ENCODE measurements at regions not wholly inside any gene's neighbourhood (a gene's known extent, or its start where the extent isn't known, plus 50 kb on each side); places are given as distances from the start of the nearest gene placed in this dataset.

DNA sequence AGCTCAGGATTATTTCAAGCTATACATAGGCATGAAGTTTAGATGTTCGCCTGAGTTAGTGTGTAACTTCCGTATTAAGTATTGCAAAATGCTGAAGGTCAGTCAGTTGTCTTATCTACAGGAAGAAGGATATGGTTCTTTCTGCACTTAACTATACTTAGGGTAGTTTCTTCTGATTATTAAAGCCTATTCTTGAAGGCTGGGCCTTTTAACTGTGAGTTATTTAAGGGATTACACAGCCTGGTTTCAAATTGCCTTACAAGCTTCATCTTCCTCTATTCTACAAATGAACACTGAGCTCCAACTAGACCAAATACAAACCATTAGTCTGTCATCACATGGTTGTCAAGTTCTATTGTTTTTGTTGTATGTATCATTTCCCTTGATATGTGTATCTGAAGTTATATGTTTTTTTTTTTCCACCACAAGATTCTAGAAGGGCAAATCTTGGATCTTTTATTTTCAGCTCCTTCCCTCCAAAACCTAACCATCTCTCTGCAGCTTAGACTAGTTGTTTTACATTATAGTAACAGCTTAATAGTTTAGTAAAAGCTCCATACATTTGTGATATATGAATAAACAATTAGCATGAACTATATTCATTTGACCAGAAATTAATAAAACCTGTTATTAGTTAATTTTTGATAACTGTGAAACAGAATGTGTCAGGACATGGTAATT is 272.9 kb upstream of the KCNMB2 start:
- no peak for DNase-seq (ENCODE audit: low read depth)

DNA sequence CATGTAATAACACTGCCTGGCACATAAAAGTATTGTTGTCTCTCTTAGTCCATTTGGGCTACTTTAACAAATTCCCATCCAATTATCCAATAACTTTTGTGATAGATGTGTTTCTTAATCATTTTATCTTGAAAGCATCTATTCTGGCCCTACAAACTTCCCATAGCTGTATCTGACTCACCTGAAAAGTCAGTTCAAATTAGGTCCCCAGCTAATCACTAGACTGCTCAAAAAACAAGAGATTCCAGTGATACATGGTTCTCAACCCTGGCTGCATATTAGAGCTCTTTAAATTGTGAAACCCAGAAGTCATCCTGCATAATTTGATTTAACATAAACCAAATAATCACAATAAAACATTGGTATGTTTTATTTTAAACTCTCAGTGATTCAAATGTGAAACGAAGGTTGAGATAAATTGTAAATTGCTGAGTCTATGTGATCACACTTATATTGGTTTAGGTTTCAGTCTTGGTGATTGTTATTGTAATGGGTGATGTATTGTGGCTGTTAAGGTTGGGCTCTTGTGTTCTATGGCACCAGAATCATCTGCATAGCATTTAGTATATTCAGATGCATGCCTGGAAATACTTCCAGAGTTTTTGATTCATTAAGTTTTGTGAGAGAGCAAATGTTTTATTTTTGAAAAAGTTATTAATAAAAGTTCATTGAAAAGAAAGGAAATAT is 268.9 kb upstream of the KCNMB2 start:
- DNase-seq (ENCODE audit: low read depth), result no peak

DNA sequence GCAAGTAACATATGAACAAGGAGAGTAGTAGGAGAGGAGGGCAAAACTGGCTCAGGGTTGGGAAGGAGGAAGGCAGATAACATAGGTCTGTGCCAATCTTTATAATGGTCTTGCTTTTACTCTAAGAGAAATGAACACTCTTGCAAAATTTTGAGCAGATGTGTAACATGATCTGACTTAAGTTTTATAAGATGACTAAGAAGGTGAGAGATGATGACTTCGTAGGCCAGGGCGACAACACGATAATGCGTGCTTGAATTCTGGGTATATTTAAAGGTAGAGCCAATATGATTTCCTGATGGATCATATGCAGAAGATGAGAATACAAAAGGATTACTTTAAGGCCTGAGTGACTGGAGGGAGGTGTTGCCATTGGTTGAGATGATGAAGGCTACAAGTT is 265.4 kb upstream of the KCNMB2 start:
- no peak for DNase-seq (ENCODE audit: low read depth)

DNA sequence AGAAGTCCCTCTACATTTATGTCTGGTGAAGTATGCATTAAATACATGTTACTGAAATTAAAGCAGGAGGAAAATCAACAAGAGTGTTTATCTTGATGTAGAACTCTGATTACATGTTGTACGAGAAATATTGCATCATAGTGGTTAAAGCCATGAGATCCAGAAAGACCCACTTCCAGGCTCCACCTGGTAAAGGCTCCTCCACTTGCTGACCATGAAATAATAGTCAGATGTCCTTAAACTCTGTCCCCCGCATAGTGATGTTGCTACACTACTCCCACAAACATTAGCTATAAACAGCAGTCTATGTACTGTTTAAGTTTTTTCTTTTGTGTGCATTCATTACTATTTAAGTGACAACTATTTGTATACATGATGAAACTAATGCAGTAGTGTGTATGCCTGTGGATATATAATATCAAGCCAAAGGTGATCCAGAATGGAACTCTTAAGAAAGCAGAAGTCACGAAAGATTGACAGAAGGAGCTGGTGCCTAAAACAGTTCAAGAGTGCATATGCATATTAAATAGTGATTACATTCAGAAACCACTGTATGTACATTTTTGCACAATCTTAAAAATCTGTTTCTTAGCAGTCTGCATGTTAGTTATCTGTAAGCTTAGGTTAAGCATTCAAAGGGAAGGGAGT is 264.4 kb upstream of the KCNMB2 start:
- no peak for DNase-seq (ENCODE audit: low read depth)

DNA sequence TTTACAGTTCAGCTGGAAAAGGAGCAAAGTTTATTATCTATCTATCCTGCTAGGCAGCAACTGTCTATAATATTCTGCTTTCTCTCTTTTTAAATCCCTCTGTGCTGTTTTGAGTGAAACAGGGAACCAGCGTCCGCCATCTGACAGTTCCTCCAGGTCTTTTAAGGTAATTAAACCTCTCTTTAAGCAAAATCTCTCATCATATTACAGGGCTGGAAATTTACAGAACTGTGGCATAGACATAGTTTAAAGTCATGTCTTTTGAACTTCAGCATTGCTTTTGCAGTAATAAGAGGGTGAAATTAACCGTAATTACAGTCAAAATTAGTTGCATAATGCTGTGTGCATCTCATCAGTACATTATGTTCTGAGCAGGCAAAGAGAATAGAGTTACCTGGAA is 263.4 kb upstream of the KCNMB2 start:
- DNase-seq (ENCODE audit: low read depth), result no peak

DNA sequence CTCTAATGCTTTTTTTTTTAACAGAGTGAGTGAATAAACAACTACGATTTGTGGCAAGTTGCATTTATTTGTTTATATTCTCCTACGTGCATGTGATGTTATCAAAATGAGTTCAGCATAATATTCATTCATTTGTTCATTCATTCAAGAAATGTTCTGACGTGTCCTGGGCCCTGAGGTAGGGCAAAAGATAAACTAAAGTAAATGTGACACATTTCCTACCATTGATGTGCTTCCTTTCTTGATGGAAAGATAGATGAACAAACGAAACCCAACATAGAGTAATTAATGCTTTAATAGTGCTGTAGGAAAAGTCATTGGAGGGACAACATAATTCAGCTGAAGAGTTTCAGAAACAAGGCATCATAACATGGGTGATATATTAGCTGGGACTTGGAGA is 261.5 kb upstream of the KCNMB2 start:
- no peak for DNase-seq (ENCODE audit: low read depth)

DNA sequence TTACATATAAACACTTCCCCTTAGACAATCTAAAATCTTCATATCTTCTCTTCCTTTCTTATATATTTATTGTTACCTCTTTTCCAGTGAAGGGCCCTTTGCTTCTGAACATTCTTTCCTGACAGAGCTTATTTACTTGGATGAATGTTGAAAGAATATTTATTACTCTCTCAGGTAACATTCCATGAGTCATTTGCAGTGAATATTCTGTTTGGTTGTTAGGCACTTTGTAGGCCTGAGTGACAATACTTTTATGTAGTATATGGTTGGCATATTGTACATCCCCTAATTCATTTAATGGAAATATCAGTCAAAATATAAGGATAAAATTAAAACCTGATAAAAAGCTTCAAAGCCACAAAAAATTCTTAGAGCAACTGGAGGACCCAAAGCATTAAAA is 260.9 kb upstream of the KCNMB2 start:
- no peak for DNase-seq (ENCODE audit: low read depth)

DNA sequence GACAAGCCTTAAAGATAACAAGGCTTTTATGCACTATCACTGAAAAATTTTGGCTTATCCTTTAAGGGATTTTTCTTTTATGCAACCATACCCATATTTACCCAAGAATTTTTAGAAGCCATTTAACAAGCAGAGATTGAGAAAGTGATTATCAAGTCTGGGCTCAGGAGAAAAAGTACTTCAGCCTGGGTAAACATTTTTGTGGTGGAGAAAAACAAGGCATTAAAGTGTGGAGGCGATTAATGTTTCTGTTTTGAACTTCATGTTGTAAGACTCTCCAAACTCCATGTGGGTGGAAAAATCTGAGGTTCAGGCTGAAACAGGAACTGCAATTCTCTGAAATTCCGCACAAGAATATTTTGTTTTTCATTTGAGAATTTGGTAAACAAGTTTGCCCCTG is 260.4 kb upstream of the KCNMB2 start:
- DNase-seq (ENCODE audit: low read depth), result no peak

DNA sequence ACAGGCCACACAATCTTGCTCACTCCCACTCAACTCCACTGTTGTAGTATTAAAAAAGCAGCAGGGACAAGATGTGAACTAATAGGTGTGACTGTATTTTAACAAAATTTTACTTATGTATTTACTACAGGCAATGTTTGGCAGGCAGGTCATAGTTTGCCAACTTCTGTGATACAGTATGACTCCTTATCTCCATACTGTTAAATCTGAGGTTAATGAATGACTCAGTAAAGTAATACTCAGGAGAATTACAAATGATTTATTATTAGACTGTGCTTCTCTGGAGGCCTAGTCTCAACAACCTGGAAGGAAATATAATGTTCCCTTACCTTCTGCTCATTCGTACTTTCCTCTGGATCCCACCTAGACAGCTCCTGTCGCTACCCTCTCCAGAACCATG is 258.6 kb upstream of the KCNMB2 start:
- DNase-seq (ENCODE audit: low read depth), result no peak

DNA sequence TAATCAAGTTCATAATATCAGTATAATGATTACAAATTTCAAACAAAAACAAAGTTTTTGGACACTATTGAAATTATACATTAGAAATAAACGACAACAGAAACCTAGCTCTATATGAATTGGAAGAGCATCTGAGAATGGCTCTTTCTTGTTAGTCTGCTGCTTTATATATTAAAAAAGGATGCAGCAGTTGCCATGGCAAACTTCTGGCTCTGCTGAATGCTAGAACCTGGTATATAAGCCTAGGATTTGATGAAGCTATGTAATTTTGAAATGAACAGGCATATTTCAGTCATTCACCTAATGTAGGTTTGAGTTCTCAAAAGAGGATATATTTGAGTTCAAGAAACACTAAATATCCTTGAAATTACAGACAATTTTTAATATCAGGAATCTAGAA is 252.7 kb upstream of the KCNMB2 start:
- DNase-seq (ENCODE audit: low read depth), result no peak

DNA sequence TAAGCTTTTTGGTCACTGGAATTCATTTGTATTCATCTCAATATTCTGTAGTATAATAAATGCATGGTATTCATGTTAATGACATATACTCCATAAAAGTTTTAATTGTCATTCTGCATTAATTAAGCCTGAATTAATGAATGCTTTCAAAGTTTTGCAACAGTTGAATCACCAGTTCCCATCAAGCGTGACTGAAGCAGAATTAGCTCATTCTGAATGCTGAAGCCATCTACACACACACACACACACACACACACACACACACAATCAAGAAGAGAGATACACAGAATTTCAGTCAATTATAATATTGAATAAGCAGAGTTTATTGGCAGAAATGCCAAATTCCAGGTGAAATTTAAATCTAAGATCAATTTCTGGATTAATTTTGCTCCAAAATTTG is 252.1 kb upstream of the KCNMB2 start:
- no peak for DNase-seq (ENCODE audit: low read depth)

DNA sequence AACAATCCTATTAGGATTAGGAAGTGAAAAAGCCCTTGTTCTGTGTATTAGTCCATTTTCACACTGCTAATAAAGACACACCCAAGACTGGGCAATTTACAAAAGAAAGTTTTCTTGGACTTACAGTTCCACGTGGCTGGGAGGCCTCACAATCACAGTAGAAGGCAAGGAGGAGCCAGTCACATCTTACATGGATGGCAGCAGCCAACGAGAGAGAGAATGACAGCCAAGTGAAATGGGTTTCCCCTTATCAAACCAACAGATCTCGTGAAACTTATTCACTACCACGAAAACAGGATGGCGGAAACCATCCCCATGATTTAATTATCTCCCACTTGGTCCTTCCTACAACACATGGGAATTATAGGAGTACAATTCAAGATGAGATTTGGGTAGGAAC is 248.2 kb upstream of the KCNMB2 start:
- no peak for DNase-seq (ENCODE audit: low read depth)

DNA sequence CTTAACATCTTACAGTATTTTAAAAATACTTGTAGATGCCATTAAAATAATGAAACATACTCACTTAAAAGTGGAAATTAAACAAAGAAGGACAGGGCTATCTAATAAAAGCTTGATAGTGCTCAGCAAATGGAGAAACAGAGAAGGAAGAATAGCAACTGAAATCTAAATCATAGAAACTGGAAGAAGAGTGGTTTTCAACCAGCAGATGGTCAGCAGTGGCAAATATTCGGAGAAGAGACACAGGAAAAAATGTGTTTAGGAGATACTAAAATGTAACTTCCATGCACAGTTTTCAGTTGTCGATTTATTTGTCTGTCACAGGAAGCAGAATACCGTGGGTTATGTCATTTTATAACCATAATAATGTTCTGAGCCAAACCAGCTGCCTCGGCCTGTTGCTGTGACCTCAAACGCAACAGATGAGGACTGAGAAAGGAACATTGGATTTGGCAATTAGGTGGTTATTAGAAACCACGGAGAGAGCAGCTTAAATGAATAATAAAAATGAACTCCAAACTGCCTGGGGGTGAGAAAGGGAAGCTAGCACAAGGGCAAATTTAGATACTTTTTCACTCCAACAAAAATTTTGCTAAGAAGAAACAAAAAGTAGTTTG is 246.6 kb upstream of the KCNMB2 start:
- DNase-seq (ENCODE audit: low read depth), result no peak

DNA sequence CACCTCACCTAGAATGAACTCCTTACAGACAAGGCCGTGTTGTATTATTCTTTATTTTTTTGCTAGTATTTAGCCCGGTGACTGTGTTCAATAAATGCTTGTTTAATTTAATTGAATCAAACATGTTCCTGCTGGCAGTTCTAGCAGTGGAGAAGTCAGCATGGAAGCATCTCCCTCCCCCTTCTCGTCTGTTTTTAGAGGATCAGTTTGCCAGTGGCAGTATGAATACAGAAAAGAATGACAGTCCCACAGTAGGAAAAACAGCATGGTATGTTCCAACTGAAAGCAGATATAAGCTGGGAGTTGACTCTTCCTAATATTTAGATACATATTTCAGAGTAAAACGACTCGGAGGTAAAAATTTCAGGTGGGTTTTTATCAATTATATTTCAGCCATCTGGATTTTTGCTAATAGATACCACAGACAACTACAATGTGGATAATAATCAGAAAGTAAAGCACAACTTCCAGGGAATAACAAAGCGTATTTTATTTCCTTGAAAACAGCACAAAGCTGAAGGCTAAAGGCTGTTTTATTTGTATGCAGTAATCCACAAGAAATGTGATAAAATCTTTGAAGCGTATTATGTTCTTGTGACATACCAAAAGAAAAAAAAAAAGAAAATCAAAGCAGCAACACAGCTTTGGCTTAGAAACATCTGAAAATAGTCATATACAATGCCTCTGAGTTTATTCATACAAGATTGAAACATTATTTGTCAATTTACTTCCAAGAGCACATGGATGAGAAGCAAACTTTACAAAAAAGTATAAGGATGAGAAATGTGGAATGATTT is 244.5 kb upstream of the KCNMB2 start:
- no peak for DNase-seq (ENCODE audit: low read depth)

DNA sequence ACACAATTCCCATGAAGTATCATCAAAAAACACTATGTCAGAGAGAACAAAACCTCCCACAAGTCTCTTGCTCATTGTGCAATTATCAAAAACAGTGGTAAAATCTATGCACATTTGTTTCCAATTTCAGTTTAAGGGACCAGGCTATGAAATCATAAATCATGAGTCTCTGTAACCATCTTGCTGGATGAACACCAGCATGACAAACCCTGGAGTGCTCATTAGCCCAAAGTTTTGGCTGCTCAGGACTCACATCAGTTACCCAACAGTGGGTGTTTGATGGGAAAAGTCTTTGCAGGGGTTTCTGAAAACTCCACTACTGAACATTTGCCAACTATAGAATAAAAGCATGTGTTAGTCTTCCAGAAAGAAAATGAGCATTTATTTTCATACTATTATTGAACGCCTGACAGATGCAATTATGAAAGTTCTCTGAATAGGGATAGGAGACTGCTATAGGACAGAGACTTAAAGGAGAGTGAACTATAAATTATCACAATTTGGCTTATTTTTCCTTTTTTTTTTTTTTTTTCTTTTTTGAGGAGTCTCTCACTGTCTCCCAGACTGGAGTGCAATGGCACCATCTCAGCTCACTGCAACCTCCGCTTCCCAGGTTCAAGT is 240.8 kb upstream of the KCNMB2 start:
- DNase-seq (ENCODE audit: low read depth), result no peak

DNA sequence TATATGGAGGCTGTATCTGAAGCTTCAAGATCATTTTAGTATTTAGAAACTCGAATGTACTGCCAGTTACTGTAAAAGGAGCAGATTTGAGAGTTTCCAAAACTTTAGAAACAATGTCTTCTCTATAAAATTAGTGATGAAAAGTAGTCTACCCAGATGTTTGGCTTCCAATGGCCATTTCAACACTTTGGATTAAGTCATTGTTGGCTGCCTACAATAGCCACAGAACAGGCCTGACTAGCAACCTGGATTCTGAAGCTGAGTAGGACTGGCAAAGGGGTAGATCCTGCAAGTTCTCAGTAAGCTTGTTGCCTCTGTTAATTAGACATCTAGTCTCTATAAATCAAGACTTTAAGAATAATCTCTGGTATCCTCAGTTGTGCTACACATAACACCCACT is 239.0 kb upstream of the KCNMB2 start:
- DNase-seq (ENCODE audit: low read depth), result no peak

DNA sequence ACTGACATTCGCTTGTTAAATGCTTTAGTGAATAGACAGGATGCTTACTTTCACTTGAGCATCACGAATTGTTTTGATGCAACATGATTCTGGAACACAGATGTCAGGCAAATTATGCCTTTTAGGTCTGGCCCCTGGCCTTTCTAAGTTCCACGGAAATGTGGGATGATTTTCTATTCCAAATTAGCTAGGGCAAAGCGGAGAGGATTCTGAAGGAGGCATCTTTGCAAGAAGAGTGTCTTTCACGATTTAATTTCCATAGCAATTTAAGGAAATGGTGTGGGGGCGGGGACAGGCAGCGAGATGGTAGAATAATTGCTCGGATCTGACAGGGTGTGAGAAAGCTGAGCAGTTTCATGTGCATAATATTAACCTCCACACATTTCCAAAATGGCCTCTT is 238.5 kb upstream of the KCNMB2 start:
- DNase-seq (ENCODE audit: low read depth), result no peak

DNA sequence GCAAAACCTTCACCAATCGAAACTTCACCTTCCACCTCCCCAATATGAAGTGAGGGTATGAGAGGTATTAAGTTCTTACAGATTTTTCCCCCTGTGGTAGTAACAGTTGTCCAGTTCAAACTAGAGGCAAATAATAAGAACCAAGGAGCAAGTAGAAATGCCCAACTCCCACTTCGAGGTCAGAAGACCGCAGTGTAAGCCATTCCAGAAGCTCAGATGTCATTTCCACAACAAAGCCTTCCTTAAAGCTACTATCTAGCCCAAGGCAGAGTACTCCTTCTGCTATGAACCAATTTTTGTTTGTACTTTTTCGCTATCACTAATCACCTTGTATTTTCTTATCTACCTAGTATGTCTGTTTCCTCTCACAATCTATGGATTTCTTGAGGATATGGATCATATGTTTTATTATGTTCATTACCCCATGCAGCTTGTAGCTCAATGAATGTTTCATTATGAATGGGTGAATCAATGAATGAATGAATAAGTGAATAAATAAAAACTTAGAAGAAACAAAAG is 235.7 kb upstream of the KCNMB2 start:
- no peak for DNase-seq (ENCODE audit: low read depth)

DNA sequence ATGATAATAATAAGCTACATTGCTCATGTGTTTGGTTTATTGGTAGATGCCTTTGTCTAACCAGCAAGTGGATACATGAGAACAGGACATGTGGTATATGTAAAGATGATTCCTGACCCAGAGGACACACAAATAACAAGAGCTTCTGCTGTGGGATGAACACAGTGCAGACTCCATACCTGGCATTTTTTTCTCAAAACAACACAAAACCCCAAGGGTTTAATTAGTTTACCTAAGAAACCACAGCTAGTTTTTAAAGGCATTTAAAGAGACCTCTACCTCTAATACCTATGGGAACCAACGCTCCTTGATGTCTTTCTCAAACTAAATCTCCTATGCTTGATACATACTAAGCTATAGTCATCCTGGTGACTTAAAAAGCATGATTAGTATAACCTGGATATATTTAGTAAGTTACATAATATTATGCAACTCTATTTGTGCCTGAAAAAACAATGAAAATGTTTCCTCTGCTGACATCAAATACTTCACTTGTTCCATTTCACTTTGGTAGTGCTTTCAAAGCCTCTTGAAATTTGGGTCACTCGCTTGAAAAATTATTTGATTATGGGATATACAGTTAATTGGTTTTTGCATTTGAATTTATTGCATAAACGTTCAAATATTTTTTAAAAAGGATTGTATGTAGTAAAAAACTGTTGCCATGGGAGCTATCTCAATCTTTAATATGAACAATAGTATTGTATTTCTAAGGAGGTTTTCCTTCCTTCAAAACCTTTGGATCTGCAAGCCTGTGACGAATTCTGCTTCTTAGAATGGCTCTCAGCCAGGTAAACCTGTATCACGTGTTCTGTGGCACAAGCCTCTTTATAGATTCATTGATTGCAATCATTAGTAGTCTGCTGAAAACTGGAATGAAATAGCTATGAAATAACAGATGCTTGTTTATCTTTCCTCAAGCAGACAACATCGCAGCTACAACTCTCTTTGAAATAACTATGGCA is 233.0 kb upstream of the KCNMB2 start:
- DNase-seq (ENCODE audit: low read depth), result no peak

DNA sequence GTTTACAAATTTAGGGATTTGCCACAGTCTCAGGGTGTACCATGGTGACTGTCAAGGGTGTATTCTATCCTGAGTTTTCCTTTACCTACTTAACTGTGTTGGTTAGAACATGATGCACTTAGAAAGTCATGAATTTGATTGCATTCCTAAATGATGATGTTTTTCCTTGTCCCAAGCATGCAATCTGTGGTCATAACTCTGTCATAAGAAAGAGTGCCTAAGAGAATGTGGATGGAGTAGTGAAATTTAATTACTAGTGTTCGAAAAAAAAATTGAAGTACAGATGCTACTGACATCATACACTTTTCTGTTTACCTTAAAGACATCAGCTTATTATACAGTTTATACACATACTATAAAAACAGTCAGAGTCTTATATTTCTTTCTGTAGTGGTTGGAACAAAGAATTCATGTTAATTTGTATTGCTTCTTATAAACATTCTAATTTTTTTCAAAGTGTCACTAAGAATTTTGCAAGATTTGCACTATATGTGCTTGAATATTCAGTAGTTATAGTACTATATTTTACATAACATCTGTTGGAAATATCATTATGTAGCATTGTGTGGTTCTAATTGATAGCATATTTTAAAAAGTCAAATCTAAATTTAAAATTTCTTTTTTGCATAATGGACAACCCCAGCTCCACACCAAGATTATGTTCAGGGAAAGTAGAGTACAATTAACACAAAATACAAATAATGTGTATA is 231.3 kb upstream of the KCNMB2 start:
- DNase-seq (ENCODE audit: low read depth), result no peak
